Activated CD8-positive, alpha-beta memory T cell treated with anti-CD3 and anti-CD28 coated beads, Interleukin-2, amount 50 U/mL, for 4 hours (primary cell): ENCODE measurements at regions not wholly inside any gene's neighbourhood (a gene's known extent, or its start where the extent isn't known, plus 50 kb on each side); places are given as distances from the start of the nearest gene placed in this dataset.
"Not testable (repeated sequence)": the region's sequence is repeated elsewhere in the genome, so short reads cannot be mapped to it uniquely, and the experiment has no call there.

Experiments used
- DNase-seq: peaks from one replicate; pipeline ENCODE4 v3.0.0-alpha.2; 2020

GRCh38 chr4:120636120-120636630, 286.4 kb downstream of the PRDM5 start:
- no peak for DNase-seq

- DNase-seq: no peak
These were observed 288.7 kb downstream of the PRDM5 start for GRCh38 chr4:120633810-120634209.

DNA sequence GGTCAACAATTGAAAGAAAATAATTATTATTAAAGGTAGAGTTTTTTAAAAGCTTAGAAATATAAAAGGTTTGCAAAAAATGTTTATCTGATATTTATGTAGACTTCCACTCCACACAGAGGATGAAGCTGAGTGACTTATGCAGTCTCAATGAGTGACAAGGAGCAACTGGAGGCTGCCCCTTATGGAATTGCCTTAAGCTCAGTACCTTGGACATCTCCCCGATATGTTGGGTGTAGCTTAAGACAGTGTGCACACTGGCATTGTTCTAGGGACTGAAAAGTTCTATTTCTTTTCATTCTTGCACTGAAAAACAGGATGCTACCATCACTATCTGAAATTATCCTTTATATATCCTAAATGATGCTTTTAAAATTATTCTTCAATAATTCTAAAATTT, 292.1 kb downstream of the PRDM5 start:
- no peak for DNase-seq

- no peak for DNase-seq
These were observed 292.9 kb downstream of the PRDM5 start for GRCh38 chr4:120629546-120630108.

- DNase-seq: no peak
These were observed 299.9 kb downstream of the PRDM5 start for GRCh38 chr4:120622601-120623000.

GRCh38 chr4:120617171-120617570, 305.4 kb downstream of the PRDM5 start:
- DNase-seq: no peak

GRCh38 chr4:120616041-120616440, 306.5 kb downstream of the PRDM5 start:
- no peak for DNase-seq

DNA sequence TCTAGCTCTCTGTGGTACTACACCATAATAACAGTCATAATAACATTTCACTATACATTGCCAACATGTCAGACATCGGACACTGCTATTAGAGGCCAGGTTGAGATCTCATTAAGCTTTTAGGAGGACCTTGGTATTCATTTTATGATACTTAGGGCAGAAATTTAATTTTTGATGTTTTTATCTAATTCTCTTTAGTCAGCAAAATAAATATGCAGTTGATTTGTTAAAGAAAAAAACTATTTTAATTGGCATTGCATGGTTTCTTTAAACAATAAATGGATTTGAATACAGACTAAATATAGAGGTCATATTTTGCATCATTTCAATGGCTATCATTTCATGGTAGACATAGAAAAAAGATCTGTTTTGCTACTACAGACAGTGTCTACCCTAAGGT, 308.7 kb downstream of the PRDM5 start:
- no peak for DNase-seq

GRCh38 chr4:120611092-120611491, 311.4 kb downstream of the PRDM5 start:
- no peak for DNase-seq

- no peak for DNase-seq
These were observed 331.5 kb downstream of the PRDM5 start for GRCh38 chr4:120591038-120591437.

GRCh38 chr4:120589787-120590186, 332.7 kb downstream of the PRDM5 start:
- DNase-seq: no peak

GRCh38 chr4:120568731-120569130, 353.8 kb downstream of the PRDM5 start:
- DNase-seq: no peak

- no peak for DNase-seq
These were observed 360.9 kb downstream of the PRDM5 start for GRCh38 chr4:120561648-120562047.

DNA sequence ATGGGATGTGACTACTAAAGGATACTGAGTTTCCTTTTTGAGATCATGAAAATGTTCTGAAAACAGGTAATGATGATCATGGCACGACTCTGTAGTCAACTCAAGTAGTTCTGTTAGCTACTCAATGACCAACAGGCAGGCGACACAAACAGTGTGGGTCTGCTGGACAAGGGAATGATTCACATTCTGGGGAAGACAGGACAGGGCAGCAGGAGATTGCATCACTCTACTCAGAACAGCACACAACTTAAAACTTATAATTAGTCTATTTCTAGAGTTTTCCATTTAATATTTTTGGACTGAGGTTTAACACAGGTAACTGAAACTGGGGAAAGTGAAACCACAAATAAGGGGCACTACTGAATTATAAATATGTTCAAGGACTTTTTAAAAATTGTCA, 365.2 kb downstream of the PRDM5 start:
- no peak for DNase-seq

DNA sequence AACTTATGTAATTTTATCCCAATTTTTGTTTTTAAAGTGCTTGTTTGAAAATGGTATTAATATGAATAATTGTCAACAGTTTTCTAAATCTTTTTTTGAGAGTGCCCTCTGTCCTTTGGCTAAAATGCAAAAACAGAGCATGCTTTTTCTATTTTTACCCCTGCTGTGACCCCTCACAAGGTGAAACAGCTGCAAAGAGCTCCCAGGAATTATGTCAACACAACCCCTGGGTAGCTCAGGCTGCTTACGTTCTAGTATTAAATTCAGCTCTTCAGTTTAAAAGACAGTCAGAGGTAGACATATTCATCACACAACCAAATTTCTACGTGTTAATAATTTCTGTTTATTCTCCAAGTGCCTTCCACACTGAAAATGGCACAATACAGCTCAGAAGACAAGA, 367.5 kb downstream of the PRDM5 start:
- DNase-seq: no peak

GRCh38 chr4:120554086-120554485, 368.4 kb downstream of the PRDM5 start:
- DNase-seq: no peak

- not testable (repeated sequence) for DNase-seq
These were observed 371.8 kb downstream of the PRDM5 start for GRCh38 chr4:120550624-120551220.

GRCh38 chr4:120549011-120549570, 373.4 kb downstream of the PRDM5 start:
- no peak for DNase-seq

DNA sequence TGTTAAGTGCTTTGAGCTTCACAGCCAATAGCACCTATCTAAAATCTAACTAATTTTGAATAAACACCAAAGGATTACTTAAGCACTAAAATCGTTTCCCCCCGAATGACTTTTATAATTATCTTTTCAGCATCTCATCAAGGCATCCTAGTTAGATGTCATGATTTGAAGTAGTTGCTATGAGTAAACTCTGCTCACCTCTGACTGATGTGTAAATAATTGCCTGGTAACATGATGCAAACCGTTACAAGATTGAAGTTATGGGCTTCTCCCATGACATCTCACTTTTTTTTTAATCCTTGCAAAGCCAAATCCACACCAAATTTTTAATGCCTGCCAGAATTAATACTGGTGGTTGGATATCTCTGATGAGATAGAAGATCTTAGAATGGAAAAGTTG, 377.1 kb downstream of the PRDM5 start:
- DNase-seq: no peak

GRCh38 chr4:120544838-120545237, 377.7 kb downstream of the PRDM5 start:
- no peak for DNase-seq

GRCh38 chr4:120540625-120541024, 381.9 kb downstream of the PRDM5 start:
- DNase-seq: no peak

DNA sequence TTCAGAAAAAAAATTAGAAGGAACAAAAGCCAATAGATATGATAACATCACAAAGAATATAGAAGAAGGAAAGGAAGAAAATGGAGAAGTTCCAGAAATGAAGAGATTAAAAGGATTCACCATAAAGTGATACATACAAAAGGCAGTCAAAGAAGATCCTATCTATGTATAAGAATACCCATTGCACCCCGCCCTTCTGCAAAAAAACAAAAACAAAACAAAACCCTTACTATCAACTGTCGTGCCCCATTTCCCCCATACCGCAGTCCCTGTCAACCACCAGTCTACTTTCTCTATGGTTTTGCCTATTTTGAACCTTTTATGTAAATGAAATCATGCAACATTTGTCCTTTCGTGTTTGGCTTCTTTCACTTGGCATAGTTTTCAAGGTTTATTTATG, 385.6 kb downstream of the PRDM5 start:
- DNase-seq: no peak

GRCh38 chr4:120528428-120528827, 394.1 kb downstream of the PRDM5 start:
- DNase-seq: no peak

GRCh38 chr4:120526033-120526432, 396.5 kb downstream of the PRDM5 start:
- DNase-seq: no peak

DNA sequence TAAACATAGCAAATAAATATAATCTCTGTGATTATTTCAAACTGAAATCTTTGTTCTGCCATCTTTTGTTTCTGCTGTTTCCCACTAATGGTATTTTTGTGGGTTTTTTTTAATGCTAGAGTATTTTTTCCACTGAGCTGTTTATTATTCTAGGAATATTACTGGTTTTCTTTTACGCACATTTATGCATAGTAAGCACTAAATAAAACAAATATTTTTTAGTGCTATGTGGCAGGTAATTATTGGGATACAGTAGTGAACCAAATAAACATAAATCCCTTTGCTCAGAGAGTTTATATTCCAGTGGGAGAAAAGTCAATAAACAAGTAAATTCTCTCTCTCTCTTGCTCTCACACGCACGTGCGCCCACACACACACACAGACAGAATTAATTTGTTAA, 397.4 kb downstream of the PRDM5 start:
- DNase-seq: no peak
